ENCODE measurements at regions not wholly inside any gene's neighbourhood (a gene's known extent, or its start where the extent isn't known, plus 50 kb on each side); places are given as distances from the start of the nearest gene placed in this dataset.

DNA sequence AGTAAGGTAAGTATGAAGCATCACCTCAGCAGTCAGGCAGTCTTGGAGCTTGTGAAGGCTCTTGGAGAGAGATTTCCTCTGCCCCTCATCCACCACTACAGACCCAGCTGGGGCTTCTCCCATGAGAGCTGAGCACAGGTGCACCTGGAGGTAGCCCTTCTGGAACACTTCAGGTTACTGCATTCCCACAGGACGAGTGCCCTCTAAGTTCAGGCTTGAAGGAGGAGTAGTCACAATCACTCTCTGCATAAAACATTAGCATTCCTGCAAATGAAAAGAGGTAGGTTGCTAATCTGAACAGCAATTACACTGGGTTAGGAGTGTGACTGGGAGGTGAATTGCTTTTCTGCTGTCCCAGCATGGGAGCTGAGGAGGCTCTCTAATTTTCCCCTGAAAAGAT lies 308.8 kb downstream of the TEX13C start:
- Histone ChIP-seq H3K4me3 (ENCODE audit: low read depth, low read length) (no peak overlapping the region), H3K36me3 (ENCODE audit: control insufficient read depth, insufficient read depth, low read length) (no peaks in the 10 kb centered on the region), H3K9me3 (ENCODE audit: control insufficient read depth in 2 of 2, low read length in 2 of 2) (no peaks in the 10 kb centered on the region), H3K27ac (ENCODE audit: insufficient read depth, low read length, poor library complexity, severe bottlenecking) (no peak overlapping the region), H3K27me3 (ENCODE audit: control insufficient read depth, insufficient read depth, low read length) (no peaks in the 10 kb centered on the region), H3K4me1 (ENCODE audit: control insufficient read depth, insufficient read depth, low read length, poor library complexity, severe bottlenecking) (no peaks in the 10 kb centered on the region)
- H3K4me1 Mint-ChIP-seq = no peaks in the 10 kb centered on the region
- no peaks in the 10 kb centered on the region for H3K27me3 Mint-ChIP-seq
- H3K27ac Mint-ChIP-seq = no peak overlapping the region
- no peaks in the 10 kb centered on the region for H3K36me3 Mint-ChIP-seq
- no peaks in the 10 kb centered on the region for H3K9me3 Mint-ChIP-seq
- no peak overlapping the region for H3K4me3 Mint-ChIP-seq
- ATAC-seq (ENCODE audit: low read depth in 2 of 2) (no peak), DNase-seq (no peak)

DNA sequence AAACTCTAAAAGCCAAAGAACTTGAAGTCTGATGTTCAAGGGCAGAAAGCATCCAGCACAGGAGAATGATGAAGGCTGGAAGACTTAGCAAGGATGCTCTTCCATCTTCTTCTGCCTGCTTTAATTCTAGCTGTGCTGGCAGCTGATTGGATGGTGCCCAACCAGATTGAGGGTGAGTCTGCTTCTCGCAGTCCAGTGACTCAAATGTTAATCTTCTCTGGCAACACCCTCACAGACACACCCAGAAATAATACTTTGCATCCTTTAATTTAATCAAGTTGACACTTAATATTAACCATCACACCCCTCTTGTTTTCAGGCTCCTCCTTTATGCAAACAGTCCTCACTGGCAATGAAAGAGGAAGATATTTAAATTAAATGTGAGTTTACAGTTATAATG lies 321.7 kb downstream of the TEX13C start:
- no peak for ATAC-seq (ENCODE audit: low read depth in 2 of 2)
- no peak overlapping the region for H3K27ac ChIP-seq (ENCODE audit: insufficient read depth, low read length, poor library complexity, severe bottlenecking)
- H3K4me3 ChIP-seq (ENCODE audit: low read depth, low read length) = no peak overlapping the region
- no peaks in the 10 kb centered on the region for H3K4me1 ChIP-seq (ENCODE audit: control insufficient read depth, insufficient read depth, low read length, poor library complexity, severe bottlenecking)
- Mint-ChIP-seq H3K36me3 (no peaks in the 10 kb centered on the region), H3K4me1 (no peaks in the 10 kb centered on the region), H3K27me3 (no peaks in the 10 kb centered on the region), H3K27ac (no peak overlapping the region), H3K4me3 (no peak overlapping the region), H3K9me3 (peaks cover 0 to 6% (median 0%) of the 10 kb centered on the region in 7 donors)
- no peak for DNase-seq
- H3K36me3 ChIP-seq (ENCODE audit: control insufficient read depth, insufficient read depth, low read length) = no peaks in the 10 kb centered on the region
- H3K9me3 ChIP-seq (ENCODE audit: control insufficient read depth in 2 of 2, low read length in 2 of 2) = no peaks in the 10 kb centered on the region
- no peaks in the 10 kb centered on the region for H3K27me3 ChIP-seq (ENCODE audit: control insufficient read depth, insufficient read depth, low read length)

DNA sequence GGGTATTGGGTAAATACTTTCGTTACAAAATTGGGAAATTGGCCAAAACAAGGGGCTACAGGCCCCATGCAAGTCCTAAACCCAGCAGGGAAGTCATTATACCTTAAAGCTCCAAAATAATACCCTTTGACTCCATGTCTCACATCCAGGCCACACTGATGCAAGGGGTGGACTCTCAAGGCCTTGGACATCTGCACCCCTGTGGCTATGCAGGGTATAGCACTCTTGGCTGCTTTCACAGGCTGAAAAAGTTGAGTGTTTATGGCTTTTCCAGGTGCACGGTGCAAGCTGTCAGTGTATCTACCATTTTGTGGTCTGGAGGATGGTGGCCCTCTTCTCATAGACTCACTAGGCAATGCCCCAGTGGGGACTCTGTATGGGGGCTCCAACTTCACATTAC lies 326.5 kb downstream of the TEX13C start:
- no peaks in the 10 kb centered on the region for H3K9me3 ChIP-seq (ENCODE audit: control insufficient read depth in 2 of 2, low read length in 2 of 2)
- H3K4me3 ChIP-seq (ENCODE audit: low read depth, low read length) = no peak overlapping the region
- no peak overlapping the region for H3K4me3 Mint-ChIP-seq
- H3K36me3 ChIP-seq (ENCODE audit: control insufficient read depth, insufficient read depth, low read length) = no peaks in the 10 kb centered on the region
- no peaks in the 10 kb centered on the region for H3K4me1 Mint-ChIP-seq
- no peak overlapping the region for H3K27ac ChIP-seq (ENCODE audit: insufficient read depth, low read length, poor library complexity, severe bottlenecking)
- H3K27ac Mint-ChIP-seq = no peak overlapping the region
- ATAC-seq (ENCODE audit: low read depth in 2 of 2) (no peak), DNase-seq (no peak)
- no peaks in the 10 kb centered on the region for H3K4me1 ChIP-seq (ENCODE audit: control insufficient read depth, insufficient read depth, low read length, poor library complexity, severe bottlenecking)
- peaks cover 0 to 5% (median 0%) of the 10 kb centered on the region in 7 donors for H3K9me3 Mint-ChIP-seq
- no peaks in the 10 kb centered on the region for H3K27me3 Mint-ChIP-seq
- H3K27me3 ChIP-seq (ENCODE audit: control insufficient read depth, insufficient read depth, low read length) = no peaks in the 10 kb centered on the region
- H3K36me3 Mint-ChIP-seq = no peaks in the 10 kb centered on the region

DNA sequence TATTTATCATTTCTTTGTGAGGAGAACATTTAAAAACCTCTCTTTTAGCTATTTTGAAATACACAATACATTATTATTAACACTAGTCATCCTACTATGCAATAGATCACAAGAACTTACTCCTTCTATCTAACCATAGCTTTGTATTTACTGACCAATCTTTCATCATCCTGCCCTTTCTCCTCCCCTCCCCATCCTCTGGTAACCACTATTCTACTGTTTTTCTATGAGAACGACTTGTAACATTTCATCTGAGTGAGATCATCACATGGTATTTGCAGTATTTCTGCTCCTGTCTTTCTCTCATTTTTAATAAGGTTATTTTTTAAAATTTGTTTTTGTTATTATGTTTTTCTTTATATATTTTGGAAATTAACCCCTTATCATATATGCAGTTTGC lies 331.8 kb downstream of the TEX13C start:
- no peak for DNase-seq

DNA sequence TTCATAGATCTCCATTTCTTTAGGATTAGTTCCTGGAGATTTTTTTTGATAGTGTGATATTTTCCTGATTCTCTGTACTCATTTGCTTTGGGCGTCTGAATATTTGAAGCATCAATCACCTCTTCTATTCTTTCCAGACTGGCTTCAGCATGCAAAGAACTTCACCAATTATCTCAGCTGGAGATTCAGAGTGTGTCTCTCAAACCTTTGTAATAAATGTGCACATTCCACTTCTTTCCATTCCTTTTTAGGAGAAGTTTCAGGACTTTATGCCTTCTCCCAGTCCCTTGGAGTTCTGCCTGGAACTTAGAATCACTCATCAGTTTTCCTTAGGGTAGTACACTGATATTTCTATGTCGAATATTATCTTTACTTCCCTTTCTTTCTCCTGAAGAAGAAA lies 334.8 kb downstream of the TEX13C start:
- DNase-seq = no peak
- Histone ChIP-seq H3K4me1 (ENCODE audit: control insufficient read depth, insufficient read depth, low read length, poor library complexity, severe bottlenecking) (no peaks in the 10 kb centered on the region), H3K4me3 (ENCODE audit: low read depth, low read length) (no peak overlapping the region), H3K27ac (ENCODE audit: insufficient read depth, low read length, poor library complexity, severe bottlenecking) (no peak overlapping the region), H3K36me3 (ENCODE audit: control insufficient read depth, insufficient read depth, low read length) (no peaks in the 10 kb centered on the region), H3K9me3 (ENCODE audit: control insufficient read depth in 2 of 2, low read length in 2 of 2) (no peaks in the 10 kb centered on the region), H3K27me3 (ENCODE audit: control insufficient read depth, insufficient read depth, low read length) (no peaks in the 10 kb centered on the region)
- ATAC-seq (ENCODE audit: low read depth in 2 of 2) = no peak
- no peaks in the 10 kb centered on the region for H3K36me3 Mint-ChIP-seq
- no peaks in the 10 kb centered on the region for H3K27me3 Mint-ChIP-seq
- H3K4me1 Mint-ChIP-seq = no peaks in the 10 kb centered on the region
- no peak overlapping the region for H3K27ac Mint-ChIP-seq
- no peak overlapping the region for H3K4me3 Mint-ChIP-seq
- peaks cover 0 to 6% (median 0%) of the 10 kb centered on the region in 7 donors for H3K9me3 Mint-ChIP-seq

More for the DNA sequence above, 331.8 kb downstream of the TEX13C start:
- H3K27me3 Mint-ChIP-seq = no peaks in the 10 kb centered on the region
- no peaks in the 10 kb centered on the region for H3K36me3 ChIP-seq (ENCODE audit: control insufficient read depth, insufficient read depth, low read length)
- no peak for ATAC-seq (ENCODE audit: low read depth in 2 of 2)
- peaks cover 0 to 2% (median 0%) of the 10 kb centered on the region in 7 donors for H3K9me3 Mint-ChIP-seq
- no peaks in the 10 kb centered on the region for H3K4me1 ChIP-seq (ENCODE audit: control insufficient read depth, insufficient read depth, low read length, poor library complexity, severe bottlenecking)
- H3K36me3 Mint-ChIP-seq = no peaks in the 10 kb centered on the region
- no peaks in the 10 kb centered on the region for H3K4me1 Mint-ChIP-seq
- H3K9me3 ChIP-seq (ENCODE audit: control insufficient read depth in 2 of 2, low read length in 2 of 2) = no peaks in the 10 kb centered on the region
- H3K4me3 ChIP-seq (ENCODE audit: low read depth, low read length) = no peak overlapping the region
- H3K27ac Mint-ChIP-seq = no peak overlapping the region
- no peak overlapping the region for H3K4me3 Mint-ChIP-seq
- no peaks in the 10 kb centered on the region for H3K27me3 ChIP-seq (ENCODE audit: control insufficient read depth, insufficient read depth, low read length)
- H3K27ac ChIP-seq (ENCODE audit: insufficient read depth, low read length, poor library complexity, severe bottlenecking) = no peak overlapping the region

DNA sequence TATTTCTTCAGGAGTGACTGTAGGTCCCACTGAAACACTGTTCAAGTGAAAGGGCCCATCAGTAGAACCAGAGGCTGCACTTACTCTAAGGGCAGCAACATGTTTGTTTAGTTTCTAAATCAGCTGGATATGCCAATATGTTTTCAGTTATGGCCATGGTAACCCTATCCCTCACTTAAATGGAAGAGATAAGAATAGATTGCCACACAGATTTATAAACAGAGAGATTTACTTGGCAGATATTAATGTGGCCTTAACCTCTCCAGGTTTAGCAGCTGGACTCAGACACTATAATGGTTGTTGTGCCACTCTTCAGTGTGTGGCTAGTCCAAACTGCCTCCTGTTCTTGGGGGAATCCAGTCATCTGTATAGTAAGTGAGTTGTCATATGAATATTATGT lies 354.1 kb downstream of the TEX13C start:
- no peaks in the 10 kb centered on the region for H3K4me1 ChIP-seq (ENCODE audit: control insufficient read depth, insufficient read depth, low read length, poor library complexity, severe bottlenecking)
- Mint-ChIP-seq H3K4me3 (no peak overlapping the region), H3K4me1 (no peaks in the 10 kb centered on the region), H3K9me3 (peaks cover 0 to 7% (median 0%) of the 10 kb centered on the region in 7 donors), H3K36me3 (no peaks in the 10 kb centered on the region), H3K27me3 (no peaks in the 10 kb centered on the region), H3K27ac (no peak overlapping the region)
- H3K4me3 ChIP-seq (ENCODE audit: low read depth, low read length) = no peak overlapping the region
- H3K27me3 ChIP-seq (ENCODE audit: control insufficient read depth, insufficient read depth, low read length) = no peaks in the 10 kb centered on the region
- no peak overlapping the region for H3K27ac ChIP-seq (ENCODE audit: insufficient read depth, low read length, poor library complexity, severe bottlenecking)
- H3K9me3 ChIP-seq (ENCODE audit: control insufficient read depth in 2 of 2, low read length in 2 of 2) = no peaks in the 10 kb centered on the region
- no peaks in the 10 kb centered on the region for H3K36me3 ChIP-seq (ENCODE audit: control insufficient read depth, insufficient read depth, low read length)
- DNase-seq = no peak
- no peak for ATAC-seq (ENCODE audit: low read depth in 2 of 2)

DNA sequence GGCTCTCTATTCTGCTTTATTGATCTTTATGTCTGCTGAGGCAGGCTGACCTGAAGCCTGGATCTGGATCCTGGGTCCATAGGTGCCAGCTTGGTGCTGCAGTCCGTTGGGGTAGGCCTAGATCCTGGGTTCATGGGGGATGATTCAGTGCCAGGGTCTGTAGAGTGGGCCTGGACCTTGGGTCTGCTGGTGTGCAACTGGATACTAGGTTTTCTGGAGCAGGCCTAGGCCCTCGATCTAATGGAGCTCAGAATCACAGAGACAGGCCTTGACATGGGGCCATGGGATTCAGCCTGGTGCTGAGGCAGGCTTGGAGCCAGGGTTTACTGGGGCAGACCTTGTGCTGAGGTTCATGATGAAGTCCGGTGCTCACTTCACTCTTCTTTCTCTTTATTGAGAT lies 358.6 kb downstream of the TEX13C start:
- Mint-ChIP-seq H3K9me3 (peaks cover 0 to 5% (median 0%) of the 10 kb centered on the region in 7 donors), H3K4me3 (no peak overlapping the region), H3K4me1 (no peaks in the 10 kb centered on the region), H3K27ac (no peak overlapping the region), H3K36me3 (no peaks in the 10 kb centered on the region), H3K27me3 (no peaks in the 10 kb centered on the region)
- no peaks in the 10 kb centered on the region for H3K36me3 ChIP-seq (ENCODE audit: control insufficient read depth, insufficient read depth, low read length)
- no peak overlapping the region for H3K27ac ChIP-seq (ENCODE audit: insufficient read depth, low read length, poor library complexity, severe bottlenecking)
- no peak for DNase-seq
- no peaks in the 10 kb centered on the region for H3K27me3 ChIP-seq (ENCODE audit: control insufficient read depth, insufficient read depth, low read length)
- H3K4me1 ChIP-seq (ENCODE audit: control insufficient read depth, insufficient read depth, low read length, poor library complexity, severe bottlenecking) = no peaks in the 10 kb centered on the region
- H3K9me3 ChIP-seq (ENCODE audit: control insufficient read depth in 2 of 2, low read length in 2 of 2) = no peaks in the 10 kb centered on the region
- ATAC-seq (ENCODE audit: low read depth in 2 of 2) = no peak
- no peak overlapping the region for H3K4me3 ChIP-seq (ENCODE audit: low read depth, low read length)

DNA sequence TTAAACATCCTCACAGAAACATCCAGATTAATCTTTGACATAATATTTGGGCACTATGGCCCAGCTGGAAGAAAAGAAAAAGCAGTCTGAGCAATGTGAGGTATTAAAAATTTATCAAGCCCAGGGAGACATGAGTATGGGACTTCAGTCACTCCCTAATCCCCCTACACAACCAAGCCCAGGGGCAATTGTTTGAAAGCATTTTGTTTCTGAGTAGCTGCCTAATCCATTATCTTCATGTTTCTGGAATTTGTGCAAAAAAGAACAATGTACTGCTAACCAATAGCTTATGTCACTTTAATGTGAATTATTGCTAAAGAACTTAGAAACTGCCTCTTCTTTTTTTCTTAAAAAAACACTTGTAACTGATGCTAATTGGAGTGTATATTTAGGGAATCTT lies 360.7 kb downstream of the TEX13C start:
- H3K27ac ChIP-seq (ENCODE audit: insufficient read depth, low read length, poor library complexity, severe bottlenecking) = no peak overlapping the region
- no peaks in the 10 kb centered on the region for H3K4me1 Mint-ChIP-seq
- no peak overlapping the region for H3K27ac Mint-ChIP-seq
- DNase-seq (no peak), ATAC-seq (ENCODE audit: low read depth in 2 of 2) (no peak)
- no peaks in the 10 kb centered on the region for H3K36me3 ChIP-seq (ENCODE audit: control insufficient read depth, insufficient read depth, low read length)
- no peak overlapping the region for H3K4me3 Mint-ChIP-seq
- H3K36me3 Mint-ChIP-seq = no peaks in the 10 kb centered on the region
- H3K4me3 ChIP-seq (ENCODE audit: low read depth, low read length) = no peak overlapping the region
- peaks cover 0 to 5% (median 0%) of the 10 kb centered on the region in 7 donors for H3K9me3 Mint-ChIP-seq
- no peaks in the 10 kb centered on the region for H3K27me3 ChIP-seq (ENCODE audit: control insufficient read depth, insufficient read depth, low read length)
- no peaks in the 10 kb centered on the region for H3K27me3 Mint-ChIP-seq
- no peaks in the 10 kb centered on the region for H3K4me1 ChIP-seq (ENCODE audit: control insufficient read depth, insufficient read depth, low read length, poor library complexity, severe bottlenecking)
- H3K9me3 ChIP-seq (ENCODE audit: control insufficient read depth in 2 of 2, low read length in 2 of 2) = no peaks in the 10 kb centered on the region
